ENCODE measurements at regions not wholly inside any gene's neighbourhood (a gene's known extent, or its start where the extent isn't known, plus 50 kb on each side); places are given as distances from the start of the nearest gene placed in this dataset.

GRCh38 chr15:94015324-94015723 is 216.0 kb upstream of the MCTP2 start:
- POLR2A ChIA-PET: no interaction called here
- CTCF ChIA-PET: interaction anchor here (0.6 to 0.7 kb wide), 2 partner anchors 9 to 36 kb away, joined by 3 read pairs; no protein-coding TSS in a partner anchor
- DNase-seq (ENCODE audit: low read depth, low spot score): no peak
- Histone ChIP-seq H3K27ac (ENCODE audit: low read depth, low read length) (no peak overlapping the region), H3K27me3 (ENCODE audit: control insufficient read depth, insufficient read depth, low read length) (no peaks in the 10 kb centered on the region), H3K4me3 (ENCODE audit: low read depth, low read length) (no peak overlapping the region), H3K9me3 (ENCODE audit: control insufficient read depth, insufficient read depth, low read length) (no peaks in the 10 kb centered on the region)
- no peak for TF ChIP-seq CTCF (IDR thresholded peaks at IDR 0.05; ENCODE audit: low read depth, low read length)

- H3K9me3 ChIP-seq (ENCODE audit: control insufficient read depth, insufficient read depth, low read length): no peaks in the 10 kb centered on the region
- H3K27ac ChIP-seq (ENCODE audit: low read depth, low read length): no peak overlapping the region
- no peak for DNase-seq (ENCODE audit: low read depth, low spot score)
- ChIA-PET POLR2A (no interaction called here), CTCF (interaction anchor here (3.3 to 6.6 kb wide), 2 partner anchors 11 to 111 kb away, joined by 16 to 75 read pairs; no protein-coding TSS in a partner anchor)
- TF ChIP-seq CTCF (IDR thresholded peaks at IDR 0.05; ENCODE audit: low read depth, low read length): no peak
- no peak overlapping the region for H3K4me3 ChIP-seq (ENCODE audit: low read depth, low read length)
- no peaks in the 10 kb centered on the region for H3K27me3 ChIP-seq (ENCODE audit: control insufficient read depth, insufficient read depth, low read length)
Observed at GRCh38 chr15:94008104-94009074, 223.0 kb upstream of the MCTP2 start.

GRCh38 chr15:94004697-94005096 is 226.7 kb upstream of the MCTP2 start:
- H3K27me3 ChIP-seq (ENCODE audit: control insufficient read depth, insufficient read depth, low read length): no peaks in the 10 kb centered on the region
- no peaks in the 10 kb centered on the region for H3K9me3 ChIP-seq (ENCODE audit: control insufficient read depth, insufficient read depth, low read length)
- no peak overlapping the region for H3K4me3 ChIP-seq (ENCODE audit: low read depth, low read length)
- POLR2A ChIA-PET: interaction anchor here (0.7 kb wide), 1 partner anchor 974 kb away, joined by 3 read pairs; no protein-coding TSS in a partner anchor
- no peak for DNase-seq (ENCODE audit: low read depth, low spot score)
- no peak overlapping the region for H3K27ac ChIP-seq (ENCODE audit: low read depth, low read length)
- no peak for TF ChIP-seq CTCF (IDR thresholded peaks at IDR 0.05; ENCODE audit: low read depth, low read length)
- CTCF ChIA-PET: interaction anchor here (6.6 kb wide), 1 partner anchor 115 kb away, joined by 75 read pairs; no protein-coding TSS in a partner anchor

- no peak for DNase-seq (ENCODE audit: low read depth, low spot score)
- CTCF ChIA-PET: interaction anchor here (0.6 to 6.5 kb wide), 2 partner anchors 118 to 915 kb away, joined by 3 to 218 read pairs; no protein-coding TSS in a partner anchor
- H3K27me3 ChIP-seq (ENCODE audit: control insufficient read depth, insufficient read depth, low read length): no peaks in the 10 kb centered on the region
- no peak for TF ChIP-seq CTCF (IDR thresholded peaks at IDR 0.05; ENCODE audit: low read depth, low read length)
- H3K27ac ChIP-seq (ENCODE audit: low read depth, low read length): no peak overlapping the region
- POLR2A ChIA-PET: no interaction called here
- H3K9me3 ChIP-seq (ENCODE audit: control insufficient read depth, insufficient read depth, low read length): no peaks in the 10 kb centered on the region
- H3K4me3 ChIP-seq (ENCODE audit: low read depth, low read length): no peak overlapping the region
Observed at GRCh38 chr15:94002041-94002440, 229.3 kb upstream of the MCTP2 start.

GRCh38 chr15:94001255-94001801 is 230.0 kb upstream of the MCTP2 start:
- ChIA-PET CTCF (interaction anchor here (0.6 to 6.5 kb wide), 2 partner anchors 118 to 914 kb away, joined by 3 to 218 read pairs; no protein-coding TSS in a partner anchor), POLR2A (no interaction called here)

More at GRCh38 chr15:94001255-94001801, 230.0 kb upstream of the MCTP2 start:
- no peak for TF ChIP-seq CTCF (IDR thresholded peaks at IDR 0.05; ENCODE audit: low read depth, low read length)
- no peak overlapping the region for H3K4me3 ChIP-seq (ENCODE audit: low read depth, low read length)
- no peaks in the 10 kb centered on the region for H3K27me3 ChIP-seq (ENCODE audit: control insufficient read depth, insufficient read depth, low read length)
- H3K27ac ChIP-seq (ENCODE audit: low read depth, low read length): no peak overlapping the region
- H3K9me3 ChIP-seq (ENCODE audit: control insufficient read depth, insufficient read depth, low read length): no peaks in the 10 kb centered on the region
- no peak for DNase-seq (ENCODE audit: low read depth, low spot score)

Measured in AG04450 (cell line).